Gastroesophageal sphincter (tissue), 4 donors: ENCODE measurements at regions not wholly inside any gene's neighbourhood (a gene's known extent, or its start where the extent isn't known, plus 50 kb on each side); places are given as distances from the start of the nearest gene placed in this dataset.

Experiments used
- ATAC-seq: fragments of 150-250 bp; one replicate; pipeline ENCODE4 v1.9.1; 2016; ENCODE audit warnings: mild to moderate bottlenecking, moderate library complexity
- H3K27ac ChIP-seq, 4 donors: fragments of 200-600 bp; sonication (generic) in 3 of 4; 1 replicate in 3 of 4; 2 replicates in 1 of 4; pipeline ENCODE4 v1.5.1; 2016 to 2019
- H3K27me3 ChIP-seq: fragments of 200-600 bp; sonication (generic); one replicate; pipeline ENCODE4 v1.5.1; 2019
- H3K36me3 ChIP-seq, 2 donors: fragments of 200-600 bp; sonication (generic); one replicate each; pipeline ENCODE4 v1.5.1; 2019; ENCODE audit warnings: control low read depth in 1 of 2
- H3K4me1 ChIP-seq, 3 donors: fragments of 200-600 bp; sonication (generic); 1 replicate in 2 of 3; 2 replicates in 1 of 3; pipeline ENCODE4 v1.5.1; 2016 to 2019; ENCODE audit warnings: control low read depth in 2 of 3
- H3K4me3 ChIP-seq, 2 donors: fragments of 200-600 bp; sonication (generic); one replicate each; pipeline ENCODE4 v1.5.1; 2019; ENCODE audit warnings: mild to moderate bottlenecking in 1 of 2, moderate library complexity in 1 of 2
- H3K9me3 ChIP-seq, 3 donors: fragments of 200-600 bp; sonication (generic); one replicate each; pipeline ENCODE4 v1.5.1; 2017 to 2019; ENCODE audit warnings: control low read depth in 2 of 3
- EP300 ChIP-seq: sonication (generic); formaldehyde crosslinking; IDR thresholded peaks from one replicate; pipeline ENCODE4 v1.6.1; 2017; ENCODE audit warnings: antibody characterized with exemption, mild to moderate bottlenecking
- POLR2A ChIP-seq, 2 donors: fragments of 450-650 bp; IDR thresholded peaks; one replicate each; pipeline ENCODE4 v1.6.1; 2017; ENCODE audit warnings: antibody characterized with exemption in 2 of 2, mild to moderate bottlenecking in 2 of 2, moderate library complexity in 1 of 2
- POLR2AphosphoS5 ChIP-seq: sonication (generic); formaldehyde crosslinking; IDR thresholded peaks from one replicate; pipeline ENCODE4 v1.6.1; 2017; ENCODE audit warnings: antibody characterized with exemption
- WGBS, 2 donors: methylation state at CpG; one replicate each; pipeline ENCODE4 v1.1.5; 2018; ENCODE audit warnings: low coverage in 1 of 2; 5-methylcytosine and 5-hydroxymethylcytosine counted together
- TF ChIP-seq, protein P1 (sequence below), 4 experiments: fragments of 200-600 bp in 2 of 4; fragments of 450-650 bp in 2 of 4; sonication (generic) in 1 of 4; IDR thresholded peaks; one replicate each; pipeline ENCODE4 v1.5.1; 2017 to 2019; ENCODE audit warnings: antibody characterized with exemption in 4 of 4, mild to moderate bottlenecking in 2 of 4, moderate library complexity in 2 of 4

DNA sequence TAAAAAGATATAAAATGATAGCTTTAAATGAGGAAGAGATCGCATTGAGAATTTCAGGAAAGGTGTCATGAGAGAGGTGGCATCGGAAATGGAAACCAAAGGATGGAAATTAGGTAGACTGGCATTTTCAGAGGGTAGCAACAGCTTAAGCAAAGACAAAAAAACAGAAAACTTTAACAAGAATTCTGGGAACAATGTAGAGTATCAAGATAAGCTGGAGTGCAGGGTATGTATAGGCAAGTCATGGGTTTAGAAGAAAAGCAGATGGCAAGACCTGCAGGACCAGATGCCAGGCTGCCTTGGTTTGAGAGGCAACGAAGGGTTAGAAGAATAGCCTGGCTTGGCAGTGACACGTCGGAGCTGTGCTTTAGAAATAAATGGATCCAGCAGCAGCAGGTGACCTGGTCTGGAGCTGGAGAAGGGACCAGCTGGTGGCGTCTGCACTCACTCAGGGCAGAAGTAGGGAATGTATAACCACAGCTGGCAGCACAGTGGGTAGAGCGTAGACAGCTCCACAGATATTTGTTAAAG is 149.4 kb upstream of the TIAM1 start:
- Histone ChIP-seq H3K36me3 (no peaks in the 10 kb centered on the region), H3K4me3 (no peak overlapping the region), H3K27me3 (no peaks in the 10 kb centered on the region), H3K9me3 (no peaks in the 10 kb centered on the region), H3K27ac (no peak overlapping the region), H3K4me1 (no peaks in the 10 kb centered on the region)
- no peak for ATAC-seq
- TF ChIP-seq, protein P1, sequence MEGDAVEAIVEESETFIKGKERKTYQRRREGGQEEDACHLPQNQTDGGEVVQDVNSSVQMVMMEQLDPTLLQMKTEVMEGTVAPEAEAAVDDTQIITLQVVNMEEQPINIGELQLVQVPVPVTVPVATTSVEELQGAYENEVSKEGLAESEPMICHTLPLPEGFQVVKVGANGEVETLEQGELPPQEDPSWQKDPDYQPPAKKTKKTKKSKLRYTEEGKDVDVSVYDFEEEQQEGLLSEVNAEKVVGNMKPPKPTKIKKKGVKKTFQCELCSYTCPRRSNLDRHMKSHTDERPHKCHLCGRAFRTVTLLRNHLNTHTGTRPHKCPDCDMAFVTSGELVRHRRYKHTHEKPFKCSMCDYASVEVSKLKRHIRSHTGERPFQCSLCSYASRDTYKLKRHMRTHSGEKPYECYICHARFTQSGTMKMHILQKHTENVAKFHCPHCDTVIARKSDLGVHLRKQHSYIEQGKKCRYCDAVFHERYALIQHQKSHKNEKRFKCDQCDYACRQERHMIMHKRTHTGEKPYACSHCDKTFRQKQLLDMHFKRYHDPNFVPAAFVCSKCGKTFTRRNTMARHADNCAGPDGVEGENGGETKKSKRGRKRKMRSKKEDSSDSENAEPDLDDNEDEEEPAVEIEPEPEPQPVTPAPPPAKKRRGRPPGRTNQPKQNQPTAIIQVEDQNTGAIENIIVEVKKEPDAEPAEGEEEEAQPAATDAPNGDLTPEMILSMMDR (IDR thresholded peaks at IDR 0.05) = no peak
- TF ChIP-seq POLR2A (IDR thresholded peaks at IDR 0.05) = no peak
- TF ChIP-seq EP300 = no peak
- no peak for TF ChIP-seq POLR2AphosphoS5
- WGBS, 2 donors = 79 to 91% methylated on average over 5 to 7 of the region's 7 CpGs

DNA sequence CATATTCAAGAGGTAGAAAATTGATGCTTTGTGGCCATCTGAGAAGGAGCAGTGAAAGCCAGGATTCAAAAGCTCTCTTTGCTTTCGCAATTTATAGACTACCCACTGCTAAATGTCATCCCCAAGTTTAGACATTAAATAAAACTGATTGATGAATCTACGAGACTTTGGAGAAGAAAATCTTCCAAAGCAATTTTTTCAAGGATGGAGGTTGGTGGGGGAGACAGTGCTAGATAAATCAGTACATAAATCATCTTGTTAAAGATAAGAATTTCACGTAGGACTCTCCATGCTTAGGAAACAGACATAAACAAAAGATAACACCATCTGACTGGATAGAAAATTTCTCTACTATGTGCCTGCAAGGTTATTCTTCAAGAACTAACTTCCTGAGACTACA is 147.6 kb upstream of the TIAM1 start:
- Histone ChIP-seq H3K27me3 (no peaks in the 10 kb centered on the region), H3K4me3 (no peak overlapping the region), H3K4me1 (no peaks in the 10 kb centered on the region), H3K27ac (no peak overlapping the region), H3K36me3 (no peaks in the 10 kb centered on the region), H3K9me3 (peaks cover 0 to 1% (median 0%) of the 10 kb centered on the region in 3 donors)
- TF ChIP-seq EP300 = no peak
- no peak for TF ChIP-seq POLR2A (IDR thresholded peaks at IDR 0.05)
- TF ChIP-seq, protein P1 (IDR thresholded peaks at IDR 0.05) = no peak
- no peak for ATAC-seq
- 37 to 66% methylated on average over 3 of the region's 3 CpGs for WGBS, 2 donors

DNA sequence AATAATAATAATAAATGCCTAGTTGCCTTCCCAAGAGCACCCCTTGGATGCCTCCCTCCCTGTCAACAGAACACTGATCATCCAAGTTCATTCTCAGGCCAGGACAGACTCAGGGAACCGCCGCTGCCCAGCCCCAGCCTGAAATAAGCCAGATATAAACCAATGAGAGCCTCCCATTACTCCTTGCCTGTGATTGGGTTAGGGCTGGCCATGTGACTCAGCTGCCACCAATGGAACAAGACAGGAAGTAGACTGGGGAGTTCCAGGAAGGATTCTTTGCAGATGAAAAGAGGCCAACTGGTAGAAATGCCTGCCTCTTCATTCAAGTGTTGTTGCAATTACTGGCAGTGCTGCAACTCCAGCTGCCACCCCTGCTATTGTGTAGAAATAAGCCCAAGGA is 146.4 kb upstream of the TIAM1 start:
- Histone ChIP-seq H3K4me1 (no peaks in the 10 kb centered on the region), H3K27me3 (no peaks in the 10 kb centered on the region), H3K4me3 (no peak overlapping the region), H3K27ac (no peak overlapping the region), H3K36me3 (no peaks in the 10 kb centered on the region), H3K9me3 (peaks cover 0 to 13% (median 0%) of the 10 kb centered on the region in 3 donors)
- WGBS, 2 donors = 54 to 80% methylated on average over 2 of the region's 2 CpGs
- TF ChIP-seq POLR2AphosphoS5 (no peak), EP300 (no peak), POLR2A (IDR thresholded peaks at IDR 0.05) (no peak)
- TF ChIP-seq, protein P1 (IDR thresholded peaks at IDR 0.05) = no peak
- no peak for ATAC-seq

DNA sequence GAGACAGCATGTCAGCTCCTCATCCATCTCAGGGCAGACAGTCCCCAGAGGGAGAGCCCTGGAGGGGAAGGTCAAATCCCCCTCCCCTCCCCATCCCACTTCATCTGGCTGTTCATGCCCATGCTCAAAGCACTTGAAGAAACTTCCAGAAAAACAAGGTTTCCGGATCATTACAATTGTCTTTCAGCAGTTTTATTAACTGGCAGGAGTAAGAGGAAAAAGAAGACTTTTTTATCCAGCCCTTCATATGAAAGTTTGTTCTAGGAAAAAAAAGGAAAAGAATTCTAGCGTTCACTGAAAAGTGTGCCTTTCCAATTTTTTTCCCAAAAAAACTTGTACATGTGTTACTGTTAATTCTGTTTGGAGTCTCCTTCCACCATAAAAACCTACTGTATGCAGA is 145.7 kb upstream of the TIAM1 start:
- no peaks in the 10 kb centered on the region for H3K36me3 ChIP-seq

DNA sequence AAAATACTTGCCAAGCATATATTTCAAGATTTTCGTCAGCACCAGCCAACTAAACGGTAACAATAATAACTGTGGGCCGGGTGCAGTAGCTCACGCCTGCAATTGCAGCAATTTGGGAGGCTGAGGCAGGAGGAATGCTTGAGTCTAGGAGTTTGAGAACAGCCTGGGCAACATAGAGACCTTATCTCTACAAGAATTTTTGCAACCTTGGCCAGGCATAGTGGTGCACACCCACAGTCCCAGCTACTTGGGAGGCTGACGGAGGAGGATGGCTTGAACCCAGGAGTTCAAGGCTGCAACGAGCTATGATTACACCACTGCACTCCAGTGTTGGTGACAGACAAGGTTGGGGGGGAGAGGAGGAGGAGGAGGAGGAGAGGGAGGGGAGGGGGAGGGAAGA is 145.0 kb upstream of the TIAM1 start:
- TF ChIP-seq POLR2A (IDR thresholded peaks at IDR 0.05) = no peak
- TF ChIP-seq POLR2AphosphoS5 = no peak
- TF ChIP-seq EP300 = no peak
- TF ChIP-seq, protein P1 (IDR thresholded peaks at IDR 0.05) = no peak
- no peak overlapping the region for H3K4me3 ChIP-seq
- H3K27me3 ChIP-seq = no peaks in the 10 kb centered on the region
- ATAC-seq = no peak
- H3K27ac ChIP-seq = no peak overlapping the region
- H3K9me3 ChIP-seq = peaks cover 0 to 27% (median 0%) of the 10 kb centered on the region in 3 donors
- H3K36me3 ChIP-seq = no peaks in the 10 kb centered on the region
- no peaks in the 10 kb centered on the region for H3K4me1 ChIP-seq
- WGBS, 2 donors = 60 to 90% methylated on average over 2 to 6 of the region's 6 CpGs

More for the DNA sequence above, 145.7 kb upstream of the TIAM1 start:
- ATAC-seq = no peak
- H3K27me3 ChIP-seq = no peaks in the 10 kb centered on the region
- no peak overlapping the region for H3K4me3 ChIP-seq
- no peak overlapping the region for H3K27ac ChIP-seq
- peaks cover 0 to 20% (median 0%) of the 10 kb centered on the region in 3 donors for H3K9me3 ChIP-seq
- WGBS, 2 donors = 45 to 51% methylated on average over 2 of the region's 2 CpGs
- TF ChIP-seq EP300 = no peak
- TF ChIP-seq POLR2AphosphoS5 = no peak
- no peak for TF ChIP-seq POLR2A (IDR thresholded peaks at IDR 0.05)
- TF ChIP-seq, protein P1 (IDR thresholded peaks at IDR 0.05) = no peak
- H3K4me1 ChIP-seq = no peaks in the 10 kb centered on the region
